EL (cell line): ENCODE measurements at regions not wholly inside any gene's neighbourhood (a gene's known extent, or its start where the extent isn't known, plus 50 kb on each side); places are given as distances from the start of the nearest gene placed in this dataset.

Experiments used
- DNase-seq: peaks from one replicate; pipeline ENCODE4 v3.0.0-alpha.2; 2016

- no peak for DNase-seq
Observed at GRCh38 chr6:138716971-138717665, 56.5 kb upstream of the CCDC28A start.

DNA sequence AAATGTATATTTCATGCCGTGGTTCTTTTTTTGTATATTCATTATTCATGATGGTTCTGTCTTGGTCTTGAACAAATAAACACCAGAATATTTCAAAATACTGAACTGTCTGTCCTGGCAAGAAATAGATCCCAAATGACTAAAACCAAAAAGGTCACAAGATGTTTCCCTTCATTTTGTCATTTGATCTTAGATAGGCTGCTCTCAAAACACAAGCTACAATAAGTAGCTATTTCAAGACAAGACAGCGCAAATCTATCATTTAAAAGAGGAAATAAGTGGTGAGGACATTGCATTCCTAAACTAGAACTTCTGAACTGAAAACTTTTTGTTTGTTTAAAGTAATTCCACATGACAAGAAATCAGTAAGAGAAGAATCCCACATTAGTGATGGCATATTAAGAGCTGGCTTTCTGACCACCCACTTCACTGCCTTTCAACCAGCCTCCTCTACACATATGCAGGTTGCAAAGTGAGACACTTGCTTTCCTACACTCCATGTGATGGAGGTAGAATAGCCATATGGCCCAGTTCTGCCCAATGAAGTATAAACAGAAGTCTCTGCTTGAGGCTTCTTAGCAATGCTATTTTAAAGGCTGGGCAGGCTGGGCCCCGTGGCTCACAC lies 54.4 kb upstream of the CCDC28A start:
- peak; percentile 10 for DNase-seq

DNA sequence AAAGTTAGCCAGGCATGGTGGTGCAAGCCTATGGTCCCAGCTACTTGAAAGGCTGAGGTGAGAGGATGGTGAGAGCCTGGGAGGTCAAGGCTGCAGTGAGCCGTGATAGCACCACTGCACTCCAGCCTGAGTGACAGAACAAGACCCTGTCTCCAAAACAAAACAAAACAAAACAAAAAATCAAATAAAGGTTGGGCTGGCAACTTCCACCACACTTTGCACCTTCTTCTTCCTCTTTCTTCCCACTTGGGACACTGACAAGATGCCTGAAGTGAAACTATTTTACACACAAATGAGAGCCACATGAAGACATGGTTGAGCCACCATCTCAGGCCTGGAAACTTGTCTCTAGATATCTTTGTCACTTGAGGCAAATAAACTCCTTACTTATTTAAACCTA lies 53.8 kb upstream of the CCDC28A start:
- DNase-seq = no peak

DNA sequence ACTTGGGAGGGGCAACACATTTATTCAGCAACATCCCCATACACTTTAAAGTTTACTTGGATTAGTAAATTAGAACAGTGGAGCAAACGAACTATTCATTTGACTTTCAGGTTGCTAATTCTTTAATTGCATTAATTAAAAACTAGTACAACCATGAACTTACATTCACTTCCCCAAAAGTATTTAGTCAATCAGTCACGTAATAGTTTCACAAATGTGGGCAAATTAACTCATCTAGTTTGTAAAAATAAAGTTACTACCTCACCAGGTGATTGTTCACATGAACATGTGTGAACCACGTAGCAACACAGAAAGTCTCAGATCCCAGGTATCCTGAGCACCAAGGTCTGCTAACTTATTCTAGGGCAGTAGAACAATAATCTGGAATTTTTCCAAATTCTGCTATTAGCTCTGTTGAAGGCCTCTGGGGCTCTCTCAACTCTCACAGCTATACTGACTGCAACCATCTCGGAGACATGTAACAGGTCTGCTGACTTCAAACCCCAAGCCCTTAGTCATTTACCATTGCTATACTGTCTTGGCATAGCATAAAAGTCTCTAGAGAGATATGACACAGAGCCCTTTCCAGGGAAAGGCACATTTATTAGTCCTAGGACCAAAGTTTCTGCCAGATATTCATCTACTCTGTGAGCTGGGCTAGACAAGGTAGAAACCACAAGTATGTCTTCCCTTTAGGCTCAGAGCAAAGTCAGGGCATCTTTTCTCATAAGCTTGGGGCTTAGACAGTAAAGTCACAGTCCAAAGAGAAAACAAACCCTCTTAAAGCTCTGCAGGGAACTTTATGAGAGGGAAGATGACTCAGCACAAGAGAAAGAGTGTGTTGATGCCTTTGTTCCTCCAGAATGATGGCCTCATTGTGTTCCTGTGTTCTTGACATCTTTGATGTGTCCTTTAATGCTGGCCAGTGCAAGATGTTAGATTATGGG lies 50.9 kb upstream of the CCDC28A start:
- peak; percentile 68 for DNase-seq
